HEK293 (cell line): ENCODE measurements at regions not wholly inside any gene's neighbourhood (a gene's known extent, or its start where the extent isn't known, plus 50 kb on each side); places are given as distances from the start of the nearest gene placed in this dataset.

Experiments used
- GFI1B ChIP-seq: fragments of 450-650 bp; formaldehyde crosslinking; IDR thresholded peaks from 2 replicates; pipeline ENCODE4 v1.5.1; 2016; ENCODE audit warnings: missing biosample characterization, missing genetic modification characterization
- YY2 ChIP-seq: fragments of 450-650 bp; formaldehyde crosslinking; IDR thresholded peaks from 2 replicates; pipeline ENCODE4 v1.5.1; 2016; ENCODE audit warnings: missing biosample characterization, missing genetic modification characterization
- ZFP41 ChIP-seq: fragments of 450-650 bp; formaldehyde crosslinking; IDR thresholded peaks from 2 replicates; pipeline ENCODE4 v1.5.1; 2016; ENCODE audit warnings: missing biosample characterization, missing genetic modification characterization, borderline replicate concordance
- ZNF175 ChIP-seq: fragments of 450-650 bp; formaldehyde crosslinking; IDR thresholded peaks from 2 replicates; pipeline ENCODE4 v1.5.1; 2016; ENCODE audit warnings: missing biosample characterization, missing genetic modification characterization
- ZNF24 ChIP-seq: fragments of 450-650 bp; formaldehyde crosslinking; IDR thresholded peaks from 2 replicates; pipeline ENCODE4 v1.5.1; 2016; ENCODE audit warnings: missing biosample characterization, missing genetic modification characterization
- ZNF274 ChIP-seq, 2 experiments: fragments of 200-500 bp in 1 of 2; fragments of 450-650 bp in 1 of 2; sonication (Bioruptor generic) in 1 of 2; formaldehyde crosslinking in 1 of 2; IDR thresholded peaks; 2 replicates each; pipeline versions ENCODE4 v1.5.1 to v1.6.1; 2014 to 2016; ENCODE audit warnings: borderline replicate concordance in 1 of 2, inconsistent platforms in 1 of 2, low read length in 1 of 2, missing biosample characterization in 1 of 2, missing genetic modification characterization in 1 of 2
- ZNF302 ChIP-seq: fragments of 450-650 bp; formaldehyde crosslinking; IDR thresholded peaks from 2 replicates; pipeline ENCODE4 v1.5.1; 2016; ENCODE audit warnings: missing biosample characterization, missing genetic modification characterization, low read depth
- ZNF623 ChIP-seq: fragments of 450-650 bp; formaldehyde crosslinking; IDR thresholded peaks from 2 replicates; pipeline ENCODE4 v1.5.1; 2016; ENCODE audit warnings: missing biosample characterization, missing genetic modification characterization
- ZNF660 ChIP-seq: fragments of 450-650 bp; IDR thresholded peaks from 2 replicates; pipeline ENCODE4 v1.5.1; 2018; ENCODE audit warnings: missing biosample characterization, mild to moderate bottlenecking, missing genetic modification characterization
- TF ChIP-seq, protein P1 (sequence below): fragments of 450-650 bp; formaldehyde crosslinking; IDR thresholded peaks from 2 replicates; pipeline ENCODE4 v1.5.1; 2016; ENCODE audit warnings: missing biosample characterization, missing genetic modification characterization
- TF ChIP-seq, protein P2 (sequence below): fragments of 450-650 bp; formaldehyde crosslinking; IDR thresholded peaks from 2 replicates; pipeline ENCODE4 v1.5.1; 2016; ENCODE audit warnings: missing biosample characterization, missing genetic modification characterization
- TF ChIP-seq, protein P3 (sequence below): fragments of 450-650 bp; formaldehyde crosslinking; IDR thresholded peaks from 2 replicates; pipeline ENCODE4 v1.5.1; 2017; ENCODE audit warnings: missing biosample characterization, missing genetic modification characterization

DNA sequence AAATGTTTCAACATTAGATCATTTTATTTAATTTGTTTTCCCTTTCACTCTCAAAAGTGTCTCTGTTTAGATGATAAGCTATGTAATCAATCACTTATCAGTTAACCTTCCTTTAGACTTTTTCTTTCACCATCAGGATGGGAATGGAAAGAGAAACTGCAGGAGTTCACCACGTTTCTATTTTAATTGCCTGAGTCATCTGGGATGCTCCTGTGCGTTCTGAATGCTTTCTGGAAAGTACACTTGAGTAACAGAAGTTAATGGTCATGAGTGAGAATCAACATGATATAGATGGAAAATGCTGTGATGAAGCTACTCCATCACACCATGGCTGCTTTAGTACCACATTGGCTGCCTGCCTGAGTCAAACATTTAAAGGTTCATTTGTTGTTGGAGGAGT lies 783.3 kb upstream of the CDH9 start:
- TF ChIP-seq, protein P1, sequence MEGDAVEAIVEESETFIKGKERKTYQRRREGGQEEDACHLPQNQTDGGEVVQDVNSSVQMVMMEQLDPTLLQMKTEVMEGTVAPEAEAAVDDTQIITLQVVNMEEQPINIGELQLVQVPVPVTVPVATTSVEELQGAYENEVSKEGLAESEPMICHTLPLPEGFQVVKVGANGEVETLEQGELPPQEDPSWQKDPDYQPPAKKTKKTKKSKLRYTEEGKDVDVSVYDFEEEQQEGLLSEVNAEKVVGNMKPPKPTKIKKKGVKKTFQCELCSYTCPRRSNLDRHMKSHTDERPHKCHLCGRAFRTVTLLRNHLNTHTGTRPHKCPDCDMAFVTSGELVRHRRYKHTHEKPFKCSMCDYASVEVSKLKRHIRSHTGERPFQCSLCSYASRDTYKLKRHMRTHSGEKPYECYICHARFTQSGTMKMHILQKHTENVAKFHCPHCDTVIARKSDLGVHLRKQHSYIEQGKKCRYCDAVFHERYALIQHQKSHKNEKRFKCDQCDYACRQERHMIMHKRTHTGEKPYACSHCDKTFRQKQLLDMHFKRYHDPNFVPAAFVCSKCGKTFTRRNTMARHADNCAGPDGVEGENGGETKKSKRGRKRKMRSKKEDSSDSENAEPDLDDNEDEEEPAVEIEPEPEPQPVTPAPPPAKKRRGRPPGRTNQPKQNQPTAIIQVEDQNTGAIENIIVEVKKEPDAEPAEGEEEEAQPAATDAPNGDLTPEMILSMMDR (tag by site-specific recombination) = no peak
- TF ChIP-seq ZNF660 (no peak), YY2 (tag by site-specific recombination) (no peak), ZNF623 (tag by site-specific recombination) (no peak), ZNF24 (no peak), GFI1B (tag by site-specific recombination) (no peak), ZNF175 (no peak), ZNF274 (IDR thresholded peaks at IDR 0.05; ENCODE audit: low read length) (no peak), ZNF274 (tag by site-specific recombination; IDR thresholded peaks at IDR 0.05; ENCODE audit: borderline replicate concordance) (no peak), ZFP41 (no peak), ZNF302 (tag by site-specific recombination) (no peak)
- TF ChIP-seq, protein P2, sequence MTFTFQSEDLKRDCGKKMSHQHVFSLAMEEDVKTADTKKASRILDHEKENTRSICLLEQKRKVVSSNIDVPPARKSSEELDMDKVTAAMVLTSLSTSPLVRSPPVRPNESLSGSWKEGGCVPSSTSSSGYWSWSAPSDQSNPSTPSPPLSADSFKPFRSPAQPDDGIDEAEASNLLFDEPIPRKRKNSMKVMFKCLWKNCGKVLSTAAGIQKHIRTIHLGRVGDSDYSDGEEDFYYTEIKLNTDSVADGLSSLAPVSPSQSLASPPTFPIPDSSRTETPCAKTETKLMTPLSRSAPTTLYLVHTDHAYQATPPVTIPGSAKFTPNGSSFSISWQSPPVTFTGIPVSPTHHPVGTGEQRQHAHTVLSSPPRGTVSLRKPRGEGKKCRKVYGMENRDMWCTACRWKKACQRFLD (tag by site-specific recombination) = no peak
- TF ChIP-seq, protein P3, sequence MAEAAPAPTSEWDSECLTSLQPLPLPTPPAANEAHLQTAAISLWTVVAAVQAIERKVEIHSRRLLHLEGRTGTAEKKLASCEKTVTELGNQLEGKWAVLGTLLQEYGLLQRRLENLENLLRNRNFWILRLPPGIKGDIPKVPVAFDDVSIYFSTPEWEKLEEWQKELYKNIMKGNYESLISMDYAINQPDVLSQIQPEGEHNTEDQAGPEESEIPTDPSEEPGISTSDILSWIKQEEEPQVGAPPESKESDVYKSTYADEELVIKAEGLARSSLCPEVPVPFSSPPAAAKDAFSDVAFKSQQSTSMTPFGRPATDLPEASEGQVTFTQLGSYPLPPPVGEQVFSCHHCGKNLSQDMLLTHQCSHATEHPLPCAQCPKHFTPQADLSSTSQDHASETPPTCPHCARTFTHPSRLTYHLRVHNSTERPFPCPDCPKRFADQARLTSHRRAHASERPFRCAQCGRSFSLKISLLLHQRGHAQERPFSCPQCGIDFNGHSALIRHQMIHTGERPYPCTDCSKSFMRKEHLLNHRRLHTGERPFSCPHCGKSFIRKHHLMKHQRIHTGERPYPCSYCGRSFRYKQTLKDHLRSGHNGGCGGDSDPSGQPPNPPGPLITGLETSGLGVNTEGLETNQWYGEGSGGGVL (tag by site-specific recombination) = no peak
